Epithelial cell of proximal tubule (primary cell): ENCODE measurements at regions not wholly inside any gene's neighbourhood (a gene's known extent, or its start where the extent isn't known, plus 50 kb on each side); places are given as distances from the start of the nearest gene placed in this dataset.

Experiments used
- DNase-seq: peaks from one replicate; pipeline ENCODE4 v3.0.0-alpha.2; 2011; ENCODE audit warnings: low read depth
- H3K4me3 ChIP-seq: 2 replicates; pipeline ENCODE4 v1.5.1; 2011; ENCODE audit warnings: low read depth, mild to moderate bottlenecking, low read length
- CTCF ChIP-seq: conservative IDR thresholded peaks from 2 replicates; pipeline ENCODE4 v1.5.1; 2012; ENCODE audit warnings: low read depth, mild to moderate bottlenecking, low read length

- TF ChIP-seq CTCF: no peak
- DNase-seq: no peak
- no peak overlapping the region for H3K4me3 ChIP-seq
Measured at GRCh38 chr2:239880396-239880795, 144.7 kb downstream of the NDUFA10 start.

GRCh38 chr2:239879423-239880084, 145.6 kb downstream of the NDUFA10 start:
- H3K4me3 ChIP-seq: no peak overlapping the region

GRCh38 chr2:239878686-239879085, 146.5 kb downstream of the NDUFA10 start:
- no peak overlapping the region for H3K4me3 ChIP-seq
- no peak for TF ChIP-seq CTCF
- DNase-seq: no peak

More at GRCh38 chr2:239879423-239880084, 145.6 kb downstream of the NDUFA10 start:
- DNase-seq: no peak
- no peak for TF ChIP-seq CTCF

- TF ChIP-seq CTCF: no peak
- no peak for DNase-seq
- no peak overlapping the region for H3K4me3 ChIP-seq
Measured at GRCh38 chr2:239876948-239877289, 148.2 kb downstream of the NDUFA10 start.

- no peak for DNase-seq
- no peak for TF ChIP-seq CTCF
- no peak overlapping the region for H3K4me3 ChIP-seq
Measured at GRCh38 chr2:239876271-239876947, 148.7 kb downstream of the NDUFA10 start.

- no peak overlapping the region for H3K4me3 ChIP-seq
- TF ChIP-seq CTCF: no peak
Measured at GRCh38 chr2:239874636-239875356, 150.3 kb downstream of the NDUFA10 start.

More at GRCh38 chr2:239874636-239875356, 150.3 kb downstream of the NDUFA10 start:
- no peak for DNase-seq
